A549 (cell line): ENCODE measurements at regions not wholly inside any gene's neighbourhood (a gene's known extent, or its start where the extent isn't known, plus 50 kb on each side); places are given as distances from the start of the nearest gene placed in this dataset.

Experiments
- ATOH8 ChIP-seq: fragments of 250-450 bp; sonication (Bioruptor Pico); IDR thresholded peaks from 2 replicates; pipeline ENCODE4 v1.5.0; 2020; ENCODE audit warnings: low read depth, mild to moderate bottlenecking, moderate library complexity
- CBX8 ChIP-seq: fragments of 200-600 bp; sonication (generic); IDR thresholded peaks from 2 replicates; pipeline ENCODE4 v1.6.1; 2016
- EP300 ChIP-seq, 2 experiments: fragments of >200 bp; sonication (Bioruptor Twin); formaldehyde crosslinking; IDR thresholded peaks; 2 replicates in 1 of 2; 3 replicates in 1 of 2; pipeline ENCODE4 v1.6.1; 2016 to 2017
- KDM1A ChIP-seq: fragments of 200-600 bp; sonication (generic); IDR thresholded peaks from 2 replicates; pipeline ENCODE4 v1.6.1; 2016; ENCODE audit warnings: low read depth, mild to moderate bottlenecking
- POLR2A ChIP-seq: IDR thresholded peaks from 2 replicates; pipeline ENCODE4 v1.6.1; 2012; ENCODE audit warnings: mild to moderate bottlenecking, low read length
- RFX5 ChIP-seq: fragments of 450-650 bp; IDR thresholded peaks from 2 replicates; pipeline ENCODE4 v1.7.1; 2014; ENCODE audit warnings: antibody characterized with exemption, mild to moderate bottlenecking, moderate library complexity
- SREBF2 ChIP-seq: fragments of 450-650 bp; IDR thresholded peaks from 2 replicates; pipeline ENCODE4 v1.6.1; 2014; ENCODE audit warnings: mild to moderate bottlenecking, moderate library complexity
- TFCP2L1 ChIP-seq: fragments of 250-450 bp; sonication (Bioruptor Pico); IDR thresholded peaks from 2 replicates; pipeline ENCODE4 v1.5.0; 2021; ENCODE audit warnings: mild to moderate bottlenecking
- TP53 ChIP-seq: fragments of 250-450 bp; sonication (Bioruptor Pico); IDR thresholded peaks from 2 replicates; pipeline ENCODE4 v1.5.0; 2021; ENCODE audit warnings: mild to moderate bottlenecking, moderate library complexity
- ZNF302 ChIP-seq: fragments of 250-450 bp; sonication (Bioruptor Pico); IDR thresholded peaks from 2 replicates; pipeline ENCODE4 v1.9.0; 2021; ENCODE audit warnings: inconsistent platforms, mild to moderate bottlenecking, moderate library complexity
- TF ChIP-seq, protein P1 (sequence below): fragments of >200 bp; sonication (Bioruptor Twin); formaldehyde crosslinking; IDR thresholded peaks from 3 replicates; pipeline ENCODE4 v1.5.1; 2016
- TF ChIP-seq, protein P2 (sequence below): IDR thresholded peaks from 2 replicates; pipeline ENCODE4 v1.6.1; 2012

GRCh38 chr11:13102513-13102840, 93.4 kb downstream of the RASSF10 start:
- TF ChIP-seq KDM1A, result no peak
- TF ChIP-seq ATOH8, result no peak
- TF ChIP-seq, protein P1, sequence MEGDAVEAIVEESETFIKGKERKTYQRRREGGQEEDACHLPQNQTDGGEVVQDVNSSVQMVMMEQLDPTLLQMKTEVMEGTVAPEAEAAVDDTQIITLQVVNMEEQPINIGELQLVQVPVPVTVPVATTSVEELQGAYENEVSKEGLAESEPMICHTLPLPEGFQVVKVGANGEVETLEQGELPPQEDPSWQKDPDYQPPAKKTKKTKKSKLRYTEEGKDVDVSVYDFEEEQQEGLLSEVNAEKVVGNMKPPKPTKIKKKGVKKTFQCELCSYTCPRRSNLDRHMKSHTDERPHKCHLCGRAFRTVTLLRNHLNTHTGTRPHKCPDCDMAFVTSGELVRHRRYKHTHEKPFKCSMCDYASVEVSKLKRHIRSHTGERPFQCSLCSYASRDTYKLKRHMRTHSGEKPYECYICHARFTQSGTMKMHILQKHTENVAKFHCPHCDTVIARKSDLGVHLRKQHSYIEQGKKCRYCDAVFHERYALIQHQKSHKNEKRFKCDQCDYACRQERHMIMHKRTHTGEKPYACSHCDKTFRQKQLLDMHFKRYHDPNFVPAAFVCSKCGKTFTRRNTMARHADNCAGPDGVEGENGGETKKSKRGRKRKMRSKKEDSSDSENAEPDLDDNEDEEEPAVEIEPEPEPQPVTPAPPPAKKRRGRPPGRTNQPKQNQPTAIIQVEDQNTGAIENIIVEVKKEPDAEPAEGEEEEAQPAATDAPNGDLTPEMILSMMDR, result no peak
- TF ChIP-seq TFCP2L1, result no peak
- TF ChIP-seq, protein P2, sequence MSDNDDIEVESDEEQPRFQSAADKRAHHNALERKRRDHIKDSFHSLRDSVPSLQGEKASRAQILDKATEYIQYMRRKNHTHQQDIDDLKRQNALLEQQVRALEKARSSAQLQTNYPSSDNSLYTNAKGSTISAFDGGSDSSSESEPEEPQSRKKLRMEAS, result no peak
- no peak for TF ChIP-seq RFX5
- no peak for TF ChIP-seq SREBF2
- no peak for TF ChIP-seq POLR2A
- no peak for TF ChIP-seq EP300 (IDR thresholded peaks at IDR 0.05)
- TF ChIP-seq CBX8, result no peak
- TF ChIP-seq TP53, result no peak
- no peak for TF ChIP-seq ZNF302 (CRISPR knock-in tag)
